GM19438 (cell line): ENCODE measurements at regions not wholly inside any gene's neighbourhood (a gene's known extent, or its start where the extent isn't known, plus 50 kb on each side); places are given as distances from the start of the nearest gene placed in this dataset.
"Not testable (repeated sequence)": the region's sequence is repeated elsewhere in the genome, so short reads cannot be mapped to it uniquely, and the experiment has no call there.

Experiments
- ATAC-seq: cut with Tn5 transposase; IDR thresholded peaks from one replicate; pipeline ENCODE4 v1.9.1; 2021; ENCODE audit warnings: low read depth; ENCODE audit not compliant: unreplicated experiment

DNA sequence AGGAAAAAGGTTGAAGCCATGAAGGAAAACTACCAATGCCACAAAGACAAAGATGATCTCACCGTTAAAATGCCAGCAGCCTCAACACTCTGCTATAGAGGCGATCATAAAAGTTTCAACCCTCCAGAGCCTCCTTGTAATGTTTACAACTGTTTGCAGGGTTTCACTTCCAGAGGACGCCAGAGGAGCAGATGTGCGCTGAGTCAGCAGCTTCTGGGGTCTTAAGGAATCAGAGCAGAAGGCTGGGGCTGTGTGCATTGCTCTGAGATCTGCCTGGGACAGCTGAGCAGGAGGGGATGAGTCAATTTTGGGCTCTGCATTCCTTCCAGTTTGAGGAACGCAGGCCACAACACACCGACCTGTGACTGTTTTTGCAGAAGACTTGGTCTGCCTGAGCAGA lies 98.3 kb downstream of the TMEM130 start:
- no peak for ATAC-seq

- ATAC-seq = no peak
These were observed 97.7 kb downstream of the TMEM130 start for GRCh38 chr7:98771941-98772603.

GRCh38 chr7:98774884-98775283 lies 94.9 kb downstream of the TMEM130 start:
- ATAC-seq = no peak

DNA sequence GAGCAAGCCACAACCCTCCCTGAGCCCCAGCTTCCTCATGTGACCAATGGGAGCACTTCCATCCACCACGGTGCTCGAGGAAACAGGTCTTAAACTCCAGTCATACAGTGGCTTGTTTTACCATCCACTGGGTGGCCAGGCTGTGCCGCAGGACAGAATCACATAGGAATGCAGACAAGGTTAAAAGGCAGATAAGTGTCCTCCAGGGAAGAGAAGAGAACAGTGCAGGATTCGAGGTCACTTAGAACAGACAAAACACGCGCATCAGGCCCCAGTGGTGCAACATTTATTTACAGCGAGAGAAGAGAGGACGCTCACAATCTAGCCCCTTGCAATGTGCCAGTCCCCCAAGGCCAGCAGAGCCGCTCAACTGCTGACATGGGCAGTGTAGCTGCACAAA lies 92.8 kb downstream of the TMEM130 start:
- no peak for ATAC-seq

DNA sequence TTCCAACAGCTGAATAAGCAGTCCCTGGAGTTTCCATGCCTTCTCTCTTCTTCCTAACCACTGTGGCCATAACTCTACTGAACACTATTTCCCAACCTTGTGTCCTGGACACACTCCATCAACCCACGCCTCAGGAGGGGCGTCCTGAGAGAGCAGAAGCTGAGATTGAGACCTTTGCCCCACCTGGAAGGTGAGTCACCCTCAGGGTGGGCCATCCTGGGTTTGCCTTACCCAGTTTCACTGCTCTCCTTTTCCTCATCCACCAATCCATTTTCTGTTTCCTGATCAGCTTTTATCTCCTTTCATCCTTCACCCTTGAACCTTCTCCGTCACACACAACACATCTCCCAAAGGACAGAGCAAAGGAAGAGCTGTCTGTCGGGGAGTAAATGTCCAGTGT lies 91.4 kb downstream of the TMEM130 start:
- no peak for ATAC-seq

DNA sequence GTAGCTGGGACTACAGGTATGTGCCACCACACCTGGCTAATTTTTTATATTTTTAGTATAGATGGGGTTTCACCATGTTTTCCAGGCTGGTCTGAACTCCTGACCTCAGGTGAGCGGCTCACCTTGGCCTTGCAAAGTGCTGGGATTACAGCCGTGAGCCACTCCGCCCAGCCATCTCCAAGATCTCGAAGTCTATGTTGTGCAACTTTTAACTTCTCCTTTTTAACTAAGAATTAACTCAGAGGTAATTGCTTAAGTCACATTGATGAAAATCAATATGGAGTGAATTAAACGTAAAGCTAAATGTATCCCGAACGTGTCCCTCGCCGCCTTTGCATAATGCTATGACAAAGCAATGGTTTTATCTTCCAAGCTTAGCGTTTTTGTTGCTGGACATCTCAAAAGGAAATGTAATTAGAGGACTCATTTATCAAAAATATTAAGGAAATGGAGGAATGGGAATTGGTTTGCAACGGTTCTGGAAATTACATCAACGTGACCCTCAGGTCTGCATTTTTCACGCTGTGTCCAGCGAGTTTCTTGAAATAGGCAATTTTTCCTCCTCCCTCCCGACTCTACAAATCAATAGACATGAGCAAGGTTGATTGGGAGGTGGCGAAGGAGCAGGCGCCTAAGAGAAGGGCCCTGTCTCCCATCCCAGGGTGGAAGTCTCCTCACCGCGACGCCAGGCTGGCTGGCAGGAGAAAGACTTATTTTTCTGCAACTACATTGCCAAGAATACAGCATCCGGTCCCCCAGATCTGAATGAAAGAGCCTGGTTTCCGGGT lies 89.8 kb downstream of the TMEM130 start:
- no peak for ATAC-seq

DNA sequence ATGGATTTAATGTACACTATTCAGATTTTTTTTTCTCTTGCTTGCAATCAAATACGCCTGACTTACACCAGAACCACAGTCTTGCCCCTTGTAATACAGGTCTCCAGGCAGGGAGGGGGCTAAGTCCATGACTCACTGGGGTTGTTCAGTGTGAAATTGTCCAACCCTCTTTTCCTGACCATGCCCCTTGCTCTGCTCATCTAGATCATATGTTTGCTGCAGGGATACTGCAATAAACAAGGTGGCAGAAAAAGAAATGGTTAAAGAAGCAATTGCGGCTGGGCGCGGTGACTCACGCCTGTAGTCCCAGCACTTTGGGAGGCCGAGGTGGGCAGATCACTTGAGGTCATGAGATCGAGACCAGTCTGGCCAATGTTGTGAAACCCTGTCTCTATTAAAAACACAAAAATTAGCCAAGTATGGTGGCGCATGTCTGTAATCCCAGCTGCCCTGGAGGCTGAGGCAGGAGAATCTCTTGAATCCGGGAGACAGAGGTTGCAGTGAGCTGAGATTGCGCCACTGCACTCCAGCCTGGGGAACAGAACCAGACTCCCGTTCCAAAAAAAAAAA lies 85.5 kb downstream of the TMEM130 start:
- ATAC-seq = no peak

DNA sequence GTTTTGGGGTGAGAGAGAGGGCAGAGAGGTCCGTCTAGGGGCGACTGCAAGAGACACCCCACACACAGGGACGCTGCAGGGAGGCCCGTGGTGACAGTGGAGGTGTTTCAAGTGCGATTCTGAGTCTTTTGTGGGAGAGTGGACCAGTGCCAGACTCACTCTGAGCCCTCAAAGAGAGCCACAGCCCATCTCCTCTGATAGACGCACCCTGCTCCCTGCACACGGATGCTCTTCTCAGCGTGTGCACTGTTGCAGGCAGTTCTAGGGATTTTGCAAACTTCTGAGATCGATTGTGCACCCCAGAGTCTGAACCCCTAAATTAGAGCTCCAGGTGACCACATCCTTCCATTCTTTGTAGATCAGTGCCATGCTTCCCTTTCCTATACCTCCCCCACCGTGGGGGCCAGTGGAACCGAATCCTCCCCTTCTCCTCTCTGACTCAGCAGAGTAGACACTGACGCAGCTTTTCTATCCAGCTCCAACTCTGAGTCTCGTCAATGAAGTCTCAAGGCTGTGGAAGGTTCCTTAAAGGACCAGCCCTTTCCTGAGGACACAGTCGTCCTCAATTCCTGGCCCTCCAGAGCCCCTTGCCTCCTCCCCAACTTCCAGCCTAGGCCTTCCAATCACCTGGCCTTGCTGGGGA lies 83.8 kb downstream of the TMEM130 start:
- no peak for ATAC-seq

DNA sequence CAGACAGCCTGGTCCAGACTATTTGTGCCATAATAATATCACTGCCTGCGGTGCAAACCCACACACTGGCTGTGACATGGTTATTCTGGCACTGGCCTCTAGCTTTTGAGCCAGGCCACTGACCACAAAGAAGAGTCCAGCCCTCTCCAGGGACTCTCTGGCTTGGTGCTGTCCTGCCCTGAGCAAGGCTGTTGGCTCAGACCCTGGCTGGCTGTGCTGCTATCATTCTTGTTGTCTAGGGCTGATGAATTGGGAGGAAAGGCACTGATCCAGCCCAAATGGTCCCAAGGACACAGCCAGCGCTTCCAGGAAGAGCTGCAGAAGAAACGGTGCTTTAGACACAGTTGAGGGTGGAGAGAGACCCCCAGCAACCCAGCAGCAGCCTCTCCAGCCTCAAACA lies 80.8 kb downstream of the TMEM130 start:
- no peak for ATAC-seq

- not testable (repeated sequence) for ATAC-seq
These were observed 75.4 kb downstream of the TMEM130 start for GRCh38 chr7:98794453-98794852.

GRCh38 chr7:98795741-98796493 lies 73.9 kb downstream of the TMEM130 start:
- ATAC-seq = peak; percentile 89
